Vagina (tissue), 2 donors: ENCODE measurements at regions not wholly inside any gene's neighbourhood (a gene's known extent, or its start where the extent isn't known, plus 50 kb on each side); places are given as distances from the start of the nearest gene placed in this dataset.

ENCODE experiments used
- DNase-seq, 2 donors: peaks; one replicate each; pipeline ENCODE4 v3.0.0-alpha.2; 2017; ENCODE audit errors: extremely low spot score in 2 of 2
- H3K27ac ChIP-seq: fragments of 200-600 bp; sonication (generic); one replicate; pipeline ENCODE4 v1.5.1; 2019
- H3K27me3 ChIP-seq: fragments of 200-600 bp; sonication (generic); one replicate; pipeline ENCODE4 v1.5.1; 2019
- H3K36me3 ChIP-seq, 2 donors: fragments of 200-600 bp; sonication (generic); one replicate each; pipeline ENCODE4 v1.5.1; 2017 to 2019
- H3K4me1 ChIP-seq: fragments of 200-600 bp; sonication (generic); one replicate; pipeline ENCODE4 v1.5.1; 2019
- H3K4me3 ChIP-seq, 2 donors: fragments of 200-600 bp; sonication (generic); 1 replicate in 1 of 2; 2 replicates in 1 of 2; pipeline ENCODE4 v1.5.1; 2016 to 2019
- H3K9me3 ChIP-seq: fragments of 200-600 bp; sonication (generic); one replicate; pipeline ENCODE4 v1.5.1; 2019
- CTCF ChIP-seq, 3 experiments: fragments of 450-650 bp in 2 of 3; fragments of 200-600 bp in 1 of 3; sonication (generic) in 1 of 3; IDR thresholded peaks; one replicate each; pipeline ENCODE4 v1.5.1; 2017 to 2019; ENCODE audit warnings: antibody characterized with exemption in 3 of 3, mild to moderate bottlenecking in 2 of 3, moderate library complexity in 2 of 3
- POLR2A ChIP-seq, 2 donors: fragments of 450-650 bp; IDR thresholded peaks; one replicate each; pipeline ENCODE4 v1.6.1; 2017; ENCODE audit warnings: antibody characterized with exemption in 2 of 2, mild to moderate bottlenecking in 2 of 2, moderate library complexity in 2 of 2
- POLR2AphosphoS5 ChIP-seq, 2 donors: sonication (generic); formaldehyde crosslinking; IDR thresholded peaks; one replicate each; pipeline ENCODE4 v1.9.0; 2017; ENCODE audit warnings: antibody characterized with exemption in 2 of 2, mild to moderate bottlenecking in 2 of 2, low read depth in 1 of 2; ENCODE audit not compliant: insufficient read depth in 1 of 2
- intact Hi-C: fragments of 100-400 bp; cut with DNase I; formaldehyde crosslinking; loops from one replicate; pipeline ENCODE4 v1.15.1; 2023

- H3K27ac ChIP-seq: no peak overlapping the region
- H3K27me3 ChIP-seq: no peaks in the 10 kb centered on the region
- intact Hi-C loops: no loop called here
- H3K4me1 ChIP-seq: no peaks in the 10 kb centered on the region
- no peaks in the 10 kb centered on the region for H3K36me3 ChIP-seq
- DNase-seq: no peak
- no peak for TF ChIP-seq POLR2AphosphoS5 (IDR thresholded peaks at IDR 0.05; ENCODE audit: insufficient read depth in 1 of 2, low read depth in 1 of 2)
- no peak for TF ChIP-seq CTCF (IDR thresholded peaks at IDR 0.05)
- no peak for TF ChIP-seq POLR2A (IDR thresholded peaks at IDR 0.05)
- no peaks in the 10 kb centered on the region for H3K9me3 ChIP-seq
- H3K4me3 ChIP-seq: no peak overlapping the region
These were observed 727.4 kb upstream of the SLITRK1 start for GRCh38 chr13:84609716-84610115.

GRCh38 chr13:84607261-84608013 is 725.2 kb upstream of the SLITRK1 start:
- no peaks in the 10 kb centered on the region for H3K4me1 ChIP-seq
- intact Hi-C loops: no loop called here
- no peak overlapping the region for H3K4me3 ChIP-seq
- H3K9me3 ChIP-seq: no peaks in the 10 kb centered on the region
- no peak for TF ChIP-seq CTCF (IDR thresholded peaks at IDR 0.05)
- TF ChIP-seq POLR2AphosphoS5 (IDR thresholded peaks at IDR 0.05; ENCODE audit: insufficient read depth in 1 of 2, low read depth in 1 of 2): no peak
- no peak for TF ChIP-seq POLR2A (IDR thresholded peaks at IDR 0.05)
- H3K27ac ChIP-seq: no peak overlapping the region
- no peaks in the 10 kb centered on the region for H3K27me3 ChIP-seq
- no peaks in the 10 kb centered on the region for H3K36me3 ChIP-seq
- DNase-seq: no peak

GRCh38 chr13:84606616-84607015 is 724.3 kb upstream of the SLITRK1 start:
- Histone ChIP-seq H3K27ac (no peak overlapping the region), H3K27me3 (no peaks in the 10 kb centered on the region)
- intact Hi-C loops: no loop called here

GRCh38 chr13:84605927-84606326 is 723.7 kb upstream of the SLITRK1 start:
- H3K4me1 ChIP-seq: no peaks in the 10 kb centered on the region
- no peak overlapping the region for H3K27ac ChIP-seq
- H3K9me3 ChIP-seq: no peaks in the 10 kb centered on the region
- no peak for DNase-seq
- TF ChIP-seq CTCF (IDR thresholded peaks at IDR 0.05) (no peak), POLR2AphosphoS5 (IDR thresholded peaks at IDR 0.05; ENCODE audit: insufficient read depth in 1 of 2, low read depth in 1 of 2) (no peak), POLR2A (IDR thresholded peaks at IDR 0.05) (no peak)
- no peaks in the 10 kb centered on the region for H3K27me3 ChIP-seq
- H3K4me3 ChIP-seq: no peak overlapping the region
- H3K36me3 ChIP-seq: no peaks in the 10 kb centered on the region
- intact Hi-C loops: no loop called here

More at GRCh38 chr13:84606616-84607015, 724.3 kb upstream of the SLITRK1 start:
- no peak for DNase-seq
- TF ChIP-seq CTCF (IDR thresholded peaks at IDR 0.05): no peak
- TF ChIP-seq POLR2A (IDR thresholded peaks at IDR 0.05): no peak
- no peak for TF ChIP-seq POLR2AphosphoS5 (IDR thresholded peaks at IDR 0.05; ENCODE audit: insufficient read depth in 1 of 2, low read depth in 1 of 2)
- Histone ChIP-seq H3K36me3 (no peaks in the 10 kb centered on the region), H3K4me1 (no peaks in the 10 kb centered on the region), H3K4me3 (no peak overlapping the region), H3K9me3 (no peaks in the 10 kb centered on the region)

GRCh38 chr13:84591444-84591843 is 709.2 kb upstream of the SLITRK1 start:
- H3K9me3 ChIP-seq: no peaks in the 10 kb centered on the region
- H3K36me3 ChIP-seq: no peaks in the 10 kb centered on the region
- no peak overlapping the region for H3K27ac ChIP-seq
- no peak overlapping the region for H3K4me3 ChIP-seq
- DNase-seq: no peak
- H3K27me3 ChIP-seq: no peaks in the 10 kb centered on the region
- intact Hi-C loops: no loop called here
- no peaks in the 10 kb centered on the region for H3K4me1 ChIP-seq
- TF ChIP-seq POLR2A (IDR thresholded peaks at IDR 0.05) (no peak), POLR2AphosphoS5 (IDR thresholded peaks at IDR 0.05; ENCODE audit: insufficient read depth in 1 of 2, low read depth in 1 of 2) (no peak), CTCF (IDR thresholded peaks at IDR 0.05) (no peak)
